GM18861 (cell line): ENCODE measurements at regions not wholly inside any gene's neighbourhood (a gene's known extent, or its start where the extent isn't known, plus 50 kb on each side); places are given as distances from the start of the nearest gene placed in this dataset.
A peak's percentile ranks its signal among the peaks of the same experiment; 100 is the strongest.
"Not testable (repeated sequence)": the region's sequence is repeated elsewhere in the genome, so short reads cannot be mapped to it uniquely, and the experiment has no call there.

ENCODE experiments used
- ATAC-seq: cut with Tn5 transposase; IDR thresholded peaks from one replicate; pipeline ENCODE4 v1.9.1; 2021; ENCODE audit not compliant: unreplicated experiment

DNA sequence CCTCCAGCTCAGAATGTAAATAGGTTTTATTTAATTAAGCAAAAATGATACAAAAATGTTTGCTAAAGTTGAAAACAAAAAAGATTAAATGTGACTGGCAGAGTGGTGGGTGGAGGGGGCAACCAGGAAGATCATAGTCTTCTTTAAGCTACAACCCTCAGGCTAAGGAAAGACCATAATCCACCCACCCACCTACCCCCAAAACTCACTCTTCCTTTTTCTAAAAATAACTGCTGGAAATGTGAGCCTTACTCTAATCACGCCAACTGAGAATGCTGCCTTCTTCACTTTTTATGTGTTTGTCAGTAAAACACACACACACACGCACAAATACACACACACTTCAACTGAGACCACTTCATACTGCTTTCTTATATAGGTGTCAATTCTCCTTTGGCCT is 230.0 kb upstream of the EGLN3 start:
- no peak for ATAC-seq

DNA sequence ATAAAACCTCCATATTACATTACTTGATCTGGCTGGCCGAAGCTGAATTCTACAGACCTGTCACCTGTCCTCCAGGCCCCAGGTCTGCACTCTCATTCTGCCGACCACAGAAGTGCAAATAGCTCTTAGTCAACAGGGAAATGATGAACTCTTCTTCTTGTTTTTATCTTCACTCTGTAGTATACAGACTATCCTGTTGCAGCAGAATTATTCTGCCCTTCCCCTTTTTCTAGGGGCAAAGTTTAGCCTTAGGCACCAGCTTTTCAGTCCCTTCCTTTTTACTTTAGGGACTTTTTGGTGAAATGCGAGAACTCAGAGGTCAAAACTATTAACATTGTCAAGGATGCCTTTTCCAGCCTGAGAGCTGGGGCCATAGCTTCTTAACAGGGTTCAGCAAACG is 229.6 kb upstream of the EGLN3 start:
- no peak for ATAC-seq

DNA sequence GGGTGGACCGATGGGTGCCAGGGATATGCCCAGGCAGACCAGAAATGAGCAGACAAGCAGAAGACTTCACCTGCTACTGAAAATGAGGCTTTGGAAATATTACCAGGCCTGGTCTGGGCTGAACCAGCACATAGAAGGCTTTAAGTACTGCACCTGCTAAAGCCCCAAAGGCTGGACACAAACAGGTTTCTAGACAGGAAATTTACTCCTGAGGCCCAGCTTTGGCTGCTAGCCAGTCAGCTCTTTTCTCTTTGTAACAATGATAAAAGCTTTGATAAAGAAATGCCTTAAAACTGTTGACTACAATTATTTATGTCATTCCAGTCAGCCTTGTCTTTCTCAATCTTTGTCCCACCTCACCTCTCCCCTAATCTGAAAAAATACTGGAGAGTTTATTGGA is 228.9 kb upstream of the EGLN3 start:
- no peak for ATAC-seq

DNA sequence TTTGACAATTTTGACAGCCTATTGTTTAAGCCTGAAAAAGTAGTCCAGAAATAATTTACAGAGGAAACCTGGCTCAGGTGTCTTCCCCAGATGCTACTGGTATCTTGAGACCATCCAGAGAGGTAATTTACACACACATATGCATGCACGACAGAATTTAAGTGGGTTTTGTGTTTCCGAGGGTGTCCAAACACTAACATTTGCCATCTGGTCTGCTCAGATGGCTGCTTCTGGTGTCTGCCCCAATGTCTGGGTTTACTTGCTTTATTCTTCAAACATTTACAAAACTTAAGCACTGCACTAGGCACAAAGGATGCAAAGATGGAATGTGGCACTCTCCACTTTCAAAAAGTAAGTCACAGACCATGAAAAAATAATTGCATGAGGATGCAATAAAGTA is 226.6 kb upstream of the EGLN3 start:
- no peak for ATAC-seq

DNA sequence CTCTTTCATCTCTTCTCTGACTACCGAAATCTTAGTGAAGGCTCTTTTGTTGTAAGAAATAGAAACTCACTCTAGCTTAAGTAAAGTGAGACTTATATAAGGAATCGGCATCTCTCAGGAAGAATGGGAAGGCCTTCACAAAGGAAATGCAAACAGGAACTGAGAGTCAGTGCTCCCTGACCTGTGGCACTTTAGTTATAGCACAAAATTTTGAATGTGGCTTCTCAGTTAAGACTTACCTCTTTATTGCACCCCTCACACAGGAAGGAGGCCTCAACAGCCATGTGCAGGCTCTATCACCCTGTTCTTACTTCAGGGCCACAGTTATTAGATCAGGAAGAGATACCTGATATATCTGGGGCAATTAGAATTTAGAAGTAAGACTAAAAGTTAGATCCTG is 224.7 kb upstream of the EGLN3 start:
- peak; percentile 64 for ATAC-seq

DNA sequence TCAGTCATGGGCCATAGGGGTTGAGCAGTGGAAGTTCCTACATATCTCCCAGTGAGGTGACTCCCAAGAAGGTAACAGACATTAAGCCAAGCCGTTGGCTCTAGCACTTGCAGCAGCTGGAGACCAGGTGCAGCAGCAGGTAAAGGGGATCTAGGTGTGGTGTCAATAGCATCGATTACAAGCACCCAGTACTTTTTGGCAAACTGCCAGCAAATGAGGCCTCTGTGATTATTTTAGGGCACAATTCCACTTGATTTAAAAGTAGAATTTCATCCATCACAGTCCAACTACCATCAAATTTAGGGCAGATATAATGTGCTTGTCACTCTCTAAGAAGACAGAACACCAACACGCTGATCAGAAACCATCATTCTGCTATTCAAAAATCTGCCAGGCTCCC is 224.1 kb upstream of the EGLN3 start:
- no peak for ATAC-seq

DNA sequence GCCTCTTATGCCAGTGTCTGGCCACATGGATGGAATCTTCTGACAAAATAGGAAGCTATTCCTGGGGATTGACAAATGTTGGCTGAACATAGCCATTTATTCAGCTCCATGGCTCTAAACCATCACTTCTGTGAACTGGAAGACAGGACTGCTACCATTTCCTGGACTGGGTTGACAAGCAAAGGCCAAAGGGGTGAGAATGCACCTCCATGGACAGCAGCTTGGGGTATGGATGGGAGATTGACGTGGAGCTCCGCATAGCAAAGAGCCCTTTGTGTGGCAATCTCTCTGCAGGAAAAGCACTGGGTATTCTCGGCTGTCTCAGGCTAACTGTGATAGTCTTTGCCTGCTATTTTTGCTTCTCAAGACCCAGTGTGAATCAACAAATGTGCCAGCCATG is 223.0 kb upstream of the EGLN3 start:
- ATAC-seq = no peak

DNA sequence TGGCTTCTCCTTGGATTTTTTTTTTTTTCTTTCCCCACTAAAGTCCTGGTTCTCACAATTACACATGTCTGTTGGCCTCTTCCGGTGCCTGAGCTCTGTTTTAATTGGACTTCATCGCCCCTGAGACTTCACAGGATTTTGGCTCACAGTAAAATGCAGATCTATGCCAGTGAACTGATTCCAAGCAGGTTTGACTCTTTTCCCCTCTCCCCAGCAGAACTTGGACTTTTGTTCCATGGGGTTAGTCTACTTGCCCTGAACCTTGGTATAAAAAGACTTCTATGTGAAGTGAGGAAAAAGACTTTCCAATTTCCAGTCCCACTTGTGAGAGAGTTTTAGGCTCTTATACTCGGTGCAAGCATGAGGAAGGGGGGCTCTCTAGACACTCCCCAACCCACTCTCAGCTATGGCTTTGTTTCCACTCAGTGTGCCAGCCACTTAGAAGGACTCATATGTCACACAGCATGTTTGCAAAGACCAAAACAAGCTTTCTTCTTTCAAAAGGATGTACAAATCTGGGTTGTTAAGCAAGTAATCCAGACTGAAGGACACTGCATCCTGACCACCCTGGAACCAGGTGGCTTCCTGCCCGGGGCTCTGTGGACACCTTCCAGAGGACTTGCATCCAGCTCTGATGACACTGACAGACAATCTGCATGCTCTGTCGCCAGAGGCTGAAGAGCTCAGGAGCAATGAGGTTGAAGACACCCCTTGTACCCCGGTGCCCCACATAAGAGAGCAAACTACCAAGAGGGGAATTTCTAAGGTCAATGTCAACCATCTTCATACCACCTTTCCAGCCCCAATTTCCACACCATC is 221.9 kb upstream of the EGLN3 start:
- ATAC-seq = no peak

DNA sequence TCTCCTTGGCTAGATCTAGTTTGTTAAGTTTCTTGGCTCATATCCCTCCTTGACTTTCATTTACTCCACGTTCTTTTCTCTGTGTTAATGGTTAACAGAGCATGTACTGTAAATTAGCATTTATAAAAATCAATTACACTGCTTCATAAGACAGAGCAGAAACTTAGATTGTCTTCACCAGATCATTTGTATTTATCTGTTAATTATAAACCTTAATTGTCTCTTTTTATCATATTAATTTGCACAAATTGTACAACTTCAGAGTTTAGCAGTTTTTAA is 221.2 kb upstream of the EGLN3 start:
- no peak for ATAC-seq

DNA sequence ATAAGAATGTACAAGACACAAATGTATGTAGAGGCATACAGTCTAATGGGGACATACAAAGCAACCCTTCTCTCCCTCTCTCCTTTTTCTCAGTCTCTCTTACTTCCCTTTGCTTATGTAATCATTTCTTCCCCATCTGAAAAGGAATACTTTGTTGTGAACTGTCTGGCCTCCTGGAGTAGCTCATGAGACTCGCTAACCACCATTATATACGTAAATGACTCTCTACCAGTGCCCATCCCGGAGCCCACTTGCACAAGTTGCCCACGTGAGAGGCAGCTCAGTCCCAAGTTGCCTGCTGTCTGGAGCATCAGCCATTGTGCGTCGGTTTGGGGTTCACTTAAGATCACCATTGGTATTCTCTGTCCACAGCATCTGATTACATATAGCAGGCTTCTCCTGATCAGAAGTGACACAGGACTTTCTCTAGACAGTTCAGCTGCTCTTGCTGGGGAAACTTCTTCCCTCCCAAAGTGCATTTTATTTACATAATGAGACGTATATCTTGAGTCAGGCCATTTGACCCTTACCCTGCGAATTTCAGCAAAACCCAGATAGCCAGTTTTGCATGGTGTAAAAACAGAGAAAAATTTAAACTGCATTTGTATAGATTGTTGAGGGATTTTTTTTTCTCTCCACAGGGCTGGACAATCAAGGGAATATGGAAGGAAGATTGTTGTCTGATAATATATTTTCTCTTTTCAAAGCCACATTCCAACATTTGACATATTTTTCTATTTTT is 220.7 kb upstream of the EGLN3 start:
- ATAC-seq = no peak

DNA sequence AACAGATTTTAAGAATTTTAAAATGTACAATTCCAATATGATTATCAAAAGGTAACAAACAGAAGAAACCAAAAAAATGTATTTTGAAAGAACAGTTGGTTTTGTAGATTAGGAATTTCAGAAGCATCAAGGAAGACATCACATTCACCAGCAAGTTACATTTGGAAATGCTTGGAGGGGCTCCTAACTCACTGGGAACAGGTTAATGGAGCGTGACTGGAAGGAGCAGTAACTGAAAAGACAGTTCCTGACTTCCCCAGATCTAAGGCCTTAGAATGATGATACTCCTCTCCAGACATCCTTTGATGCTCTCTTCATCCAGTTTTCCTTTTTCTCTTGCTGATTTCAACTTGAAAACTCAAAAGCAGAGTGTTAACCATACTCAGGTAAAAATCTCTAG is 220.0 kb upstream of the EGLN3 start:
- no peak for ATAC-seq

DNA sequence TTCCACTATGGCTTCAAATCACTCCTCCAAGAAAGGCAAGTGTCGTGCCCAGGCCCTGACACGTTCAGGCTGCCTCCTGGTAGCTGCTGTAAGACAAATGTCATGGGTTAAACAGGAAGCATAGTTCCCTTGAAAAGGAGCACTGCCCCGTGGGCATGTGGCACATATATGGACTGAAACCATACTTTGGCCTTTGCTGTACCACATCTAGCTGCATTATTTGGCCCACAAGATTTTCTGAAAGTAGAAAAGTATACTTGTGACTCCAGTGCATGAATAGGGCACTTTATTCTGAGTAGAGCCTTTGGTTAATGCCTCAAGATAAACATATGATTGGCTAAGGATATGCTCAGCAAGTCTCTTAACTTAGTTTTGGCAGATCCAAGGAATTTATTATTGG is 218.7 kb upstream of the EGLN3 start:
- no peak for ATAC-seq

DNA sequence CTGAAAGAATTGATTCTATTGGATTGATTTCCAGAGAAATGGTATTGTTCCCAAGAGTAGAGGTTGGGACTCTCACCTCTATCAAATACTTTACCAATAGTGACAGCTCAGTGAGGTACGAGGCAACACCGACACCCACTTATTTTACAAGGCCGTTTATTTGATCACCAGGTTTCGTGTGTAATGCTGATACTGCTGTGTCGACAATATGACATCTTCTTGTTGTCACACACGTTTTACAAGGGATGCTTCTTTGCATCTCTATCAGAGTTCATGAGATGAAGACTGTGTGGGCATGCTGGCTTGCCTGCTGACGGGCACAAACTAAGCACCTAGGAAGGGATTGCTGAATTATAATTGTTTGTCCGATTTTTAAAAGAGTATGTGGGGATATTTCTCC is 217.8 kb upstream of the EGLN3 start:
- ATAC-seq = no peak

DNA sequence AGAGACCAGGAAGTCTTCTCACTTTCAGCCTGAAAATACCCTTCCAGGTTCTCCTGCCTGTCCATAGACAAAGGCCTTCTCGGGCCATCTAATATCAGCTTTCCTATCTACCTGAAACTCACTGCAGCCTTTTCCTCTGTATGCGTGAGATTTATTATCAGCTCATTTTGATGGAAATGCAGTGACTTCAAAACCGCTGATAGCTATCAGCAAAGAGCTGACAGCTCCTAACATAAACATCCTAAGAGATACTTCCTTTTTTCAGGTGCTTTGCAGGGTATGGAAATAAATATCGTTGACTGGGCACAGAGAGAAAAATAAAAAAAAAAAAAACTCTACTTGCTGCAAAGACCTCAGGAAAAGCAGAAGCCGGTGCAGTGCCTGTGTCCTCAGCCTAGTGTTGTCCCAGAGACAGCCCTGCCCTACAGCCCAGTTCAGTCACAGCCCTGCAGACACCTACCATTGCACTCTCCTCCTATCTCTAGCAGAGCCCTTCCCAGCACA is 215.0 kb upstream of the EGLN3 start:
- no peak for ATAC-seq

DNA sequence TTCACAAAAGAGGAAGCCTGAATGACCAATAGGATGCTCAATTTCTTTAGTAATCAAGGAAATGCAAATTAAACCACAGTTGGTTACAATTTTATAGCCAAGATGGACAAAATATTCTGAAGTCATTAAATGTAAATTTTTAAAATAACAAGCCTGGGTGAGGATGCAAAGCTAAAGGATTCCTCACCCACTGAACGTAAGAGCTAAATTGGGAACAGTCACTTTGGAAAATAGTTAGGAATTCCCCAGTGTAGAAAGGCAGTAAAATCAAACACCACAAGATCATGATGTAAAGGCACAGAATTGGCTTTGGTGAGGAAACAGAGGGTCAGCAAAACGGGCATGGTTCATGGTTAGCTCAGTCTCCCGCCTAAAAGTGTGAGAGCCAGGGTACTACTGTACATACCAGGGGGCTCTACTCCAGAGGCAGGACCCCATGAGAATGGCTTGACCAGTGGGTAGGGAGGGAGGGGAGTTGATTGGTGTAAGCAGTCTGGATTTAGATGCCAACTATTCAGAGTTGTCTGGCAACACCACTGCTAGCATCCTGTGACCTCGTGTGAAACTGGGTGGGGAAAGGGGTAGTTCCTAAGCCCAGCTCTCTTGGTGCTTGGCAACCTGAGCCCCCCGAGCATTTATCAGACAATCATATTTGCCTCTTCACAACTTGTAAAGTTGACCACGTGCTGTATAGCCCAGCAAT is 213.4 kb upstream of the EGLN3 start:
- ATAC-seq = no peak

DNA sequence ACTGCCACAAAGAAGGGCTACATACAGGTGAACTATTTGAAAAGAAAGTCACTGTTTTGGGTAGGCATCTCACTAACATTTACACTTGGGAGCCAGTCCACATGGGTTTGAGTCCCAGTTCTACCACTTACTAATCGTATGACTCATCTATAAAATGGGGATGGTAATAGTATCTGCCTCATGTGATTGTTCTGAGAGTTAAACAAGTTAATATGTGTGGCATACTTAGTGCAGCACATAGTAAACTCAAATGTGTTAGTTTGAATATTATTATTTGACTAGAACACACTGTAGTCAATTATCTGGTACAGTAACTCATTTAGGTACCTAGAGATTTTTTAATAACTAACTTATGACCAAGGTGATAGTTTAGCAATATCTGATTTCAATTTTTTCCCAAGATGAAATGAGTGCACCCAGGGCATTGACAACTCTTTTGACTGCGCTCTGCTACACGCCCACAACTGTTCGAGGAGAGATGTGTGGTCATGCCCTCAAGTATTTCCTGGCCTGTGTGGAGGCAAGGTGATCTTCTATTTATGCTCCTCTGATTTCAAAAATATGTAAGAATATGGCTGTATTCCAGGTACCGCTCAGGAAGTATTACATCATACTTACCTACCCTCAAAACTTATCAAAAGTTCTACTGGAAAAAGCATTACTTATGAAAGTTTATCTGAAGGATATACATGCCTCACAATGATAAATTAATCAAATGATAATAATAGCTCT is 210.6 kb upstream of the EGLN3 start:
- ATAC-seq = no peak

DNA sequence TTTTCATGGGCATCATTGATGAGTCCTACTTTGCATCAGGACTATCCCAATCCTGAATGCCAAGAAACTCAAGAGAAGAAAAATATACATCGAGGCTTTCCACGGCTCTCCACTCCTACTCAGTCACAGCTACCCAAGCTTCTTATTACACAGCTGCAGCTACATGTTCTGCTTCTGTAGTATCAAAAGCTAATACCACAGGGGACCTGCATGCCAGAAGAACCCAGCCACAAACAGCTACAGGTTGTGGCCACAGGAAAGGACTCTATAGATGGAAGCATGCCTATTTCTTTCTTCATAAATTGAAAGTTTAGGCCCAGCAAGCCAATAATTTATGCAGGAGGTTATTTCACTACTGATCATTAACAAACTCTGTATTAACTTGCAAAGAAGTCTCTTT is 209.7 kb upstream of the EGLN3 start:
- ATAC-seq = no peak

DNA sequence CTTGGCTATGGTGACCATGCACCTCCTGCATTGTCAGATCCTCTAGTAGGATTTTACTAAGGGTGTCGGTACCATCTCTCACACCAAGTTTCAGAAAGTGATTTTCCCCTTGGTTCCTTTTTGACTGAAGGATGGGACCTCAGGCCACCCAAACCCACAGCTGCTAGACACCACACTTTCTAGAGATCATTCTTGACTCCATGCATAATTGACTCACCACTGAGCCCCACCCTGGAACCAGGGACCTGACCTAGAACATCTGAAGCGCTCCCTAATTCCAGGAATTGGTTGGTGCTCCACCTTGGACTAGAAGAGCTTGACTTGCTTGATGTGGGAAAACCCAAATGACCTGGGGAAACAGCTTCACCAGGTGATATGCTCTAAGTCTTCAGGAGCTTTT is 206.8 kb upstream of the EGLN3 start:
- ATAC-seq = no peak

DNA sequence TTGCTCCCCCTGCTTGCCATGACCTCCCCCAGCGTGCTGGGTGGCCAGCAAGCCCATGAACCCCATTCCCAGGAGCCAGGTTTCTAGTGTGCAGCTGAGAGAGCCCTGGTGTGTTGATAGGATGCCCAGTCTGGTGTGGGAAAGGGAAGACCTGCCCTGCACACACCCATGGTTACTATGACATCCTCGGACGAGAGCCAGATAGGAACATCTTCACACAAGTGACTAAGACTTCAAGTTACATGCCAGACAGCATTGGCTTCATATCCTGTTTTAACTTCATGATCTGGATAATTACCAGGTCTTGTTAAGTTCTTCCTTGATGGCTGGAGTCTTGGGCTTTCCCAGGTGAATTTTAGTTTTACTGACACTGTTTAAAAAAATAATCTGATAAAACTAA is 196.6 kb upstream of the EGLN3 start:
- no peak for ATAC-seq

DNA sequence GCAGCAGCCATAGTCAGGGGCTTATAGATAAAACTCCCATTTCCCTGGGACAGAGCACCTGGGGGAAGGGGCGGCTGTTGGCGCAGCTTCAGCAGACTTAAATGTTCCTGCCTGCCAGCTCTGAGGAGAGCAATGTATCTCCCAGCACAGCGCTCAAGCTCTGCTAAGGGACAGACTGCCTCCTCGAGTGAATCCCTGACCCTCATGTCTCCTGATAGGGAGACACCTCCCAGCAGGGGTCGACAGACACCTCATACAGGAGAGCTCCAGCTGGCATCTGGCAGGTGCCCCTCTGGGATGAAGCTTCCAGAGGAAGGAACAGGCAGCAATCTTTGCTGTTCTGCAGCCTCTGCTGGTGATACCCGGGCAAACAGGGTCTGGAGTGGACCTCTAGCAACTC is 189.3 kb upstream of the EGLN3 start:
- not testable (repeated sequence) for ATAC-seq
